ENCODE measurements at regions not wholly inside any gene's neighbourhood (a gene's known extent, or its start where the extent isn't known, plus 50 kb on each side); places are given as distances from the start of the nearest gene placed in this dataset.

GRCh38 chr20:56994006-56994405 is 272.4 kb downstream of the BMP7 start:
- TF ChIP-seq CTCF (IDR thresholded peaks at IDR 0.05; ENCODE audit: poor library complexity) (no peak), EZH2phosphoT487 (IDR thresholded peaks at IDR 0.05; ENCODE audit: low read depth, severe bottlenecking, unreplicated experiment) (no peak), EZH2 (IDR thresholded peaks at IDR 0.05; ENCODE audit: borderline replicate concordance) (no peak)
